ENCODE measurements at regions not wholly inside any gene's neighbourhood (a gene's known extent, or its start where the extent isn't known, plus 50 kb on each side); places are given as distances from the start of the nearest gene placed in this dataset.
"Not testable (repeated sequence)": the region's sequence is repeated elsewhere in the genome, so short reads cannot be mapped to it uniquely, and the experiment has no call there.

- DNase-seq (ENCODE audit: low spot score): no peak
Observed at GRCh38 chr12:3367750-3368444, 123.1 kb upstream of the PRMT8 start.

DNA sequence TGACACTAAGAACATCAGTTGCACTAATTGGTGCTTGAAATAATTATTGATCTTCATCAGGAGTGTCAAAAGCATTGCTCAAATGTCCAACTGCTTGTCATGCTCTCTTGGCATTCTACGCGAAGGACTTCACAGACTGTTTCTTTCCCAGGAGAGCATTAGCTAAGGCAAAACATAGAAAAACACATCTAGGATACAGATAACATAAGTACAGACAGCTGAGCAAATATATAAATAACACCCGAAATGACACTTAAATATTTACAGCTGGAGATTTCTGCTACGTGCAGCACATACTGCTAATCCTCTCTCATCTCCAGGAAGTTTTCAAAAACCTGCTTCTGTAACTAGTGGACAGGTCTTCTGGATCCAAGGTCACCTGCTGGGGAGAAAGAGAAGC is 120.0 kb upstream of the PRMT8 start:
- no peak for DNase-seq (ENCODE audit: low spot score)

GRCh38 chr12:3375326-3375725 is 115.7 kb upstream of the PRMT8 start:
- DNase-seq (ENCODE audit: low spot score): no peak

DNA sequence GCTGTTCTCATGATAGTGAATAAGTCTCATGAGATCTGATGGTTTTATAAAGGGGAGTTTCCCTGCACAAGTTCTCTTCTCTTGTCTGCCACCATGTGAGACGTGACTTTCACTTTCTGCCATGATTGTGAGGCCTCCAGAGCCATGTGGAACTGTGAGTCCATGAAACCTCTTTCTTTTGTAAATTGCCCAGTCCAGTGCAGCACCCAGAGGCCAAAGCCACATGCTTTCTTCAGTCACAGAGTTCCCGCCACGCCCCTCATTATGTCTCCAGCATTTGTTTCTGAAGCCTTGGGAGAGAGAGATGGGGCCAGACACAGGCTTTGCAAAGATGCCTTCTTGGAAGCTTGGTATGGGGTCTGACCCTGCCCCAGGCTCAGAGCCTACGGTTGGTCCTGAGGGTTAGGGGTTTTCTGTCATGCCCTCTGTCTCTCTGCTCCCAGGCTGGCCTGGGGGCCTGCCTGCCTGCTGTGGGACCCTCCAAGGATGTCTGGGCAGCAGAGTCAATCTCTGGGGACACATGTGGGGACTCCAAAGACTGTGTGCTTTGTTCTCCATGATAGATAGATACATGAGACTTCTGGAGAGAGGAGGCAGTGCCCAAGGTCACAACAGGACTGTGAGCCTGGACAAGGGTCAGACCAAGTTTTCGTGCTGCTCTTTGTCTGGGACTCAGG is 114.1 kb upstream of the PRMT8 start:
- no peak for DNase-seq (ENCODE audit: low spot score)

- no peak for DNase-seq (ENCODE audit: low spot score)
Observed at GRCh38 chr12:3378655-3379054, 112.3 kb upstream of the PRMT8 start.

- DNase-seq (ENCODE audit: low spot score): no peak
Observed at GRCh38 chr12:3379079-3379478, 111.9 kb upstream of the PRMT8 start.

- DNase-seq (ENCODE audit: low spot score): no peak
Observed at GRCh38 chr12:3380200-3381043, 110.6 kb upstream of the PRMT8 start.

DNA sequence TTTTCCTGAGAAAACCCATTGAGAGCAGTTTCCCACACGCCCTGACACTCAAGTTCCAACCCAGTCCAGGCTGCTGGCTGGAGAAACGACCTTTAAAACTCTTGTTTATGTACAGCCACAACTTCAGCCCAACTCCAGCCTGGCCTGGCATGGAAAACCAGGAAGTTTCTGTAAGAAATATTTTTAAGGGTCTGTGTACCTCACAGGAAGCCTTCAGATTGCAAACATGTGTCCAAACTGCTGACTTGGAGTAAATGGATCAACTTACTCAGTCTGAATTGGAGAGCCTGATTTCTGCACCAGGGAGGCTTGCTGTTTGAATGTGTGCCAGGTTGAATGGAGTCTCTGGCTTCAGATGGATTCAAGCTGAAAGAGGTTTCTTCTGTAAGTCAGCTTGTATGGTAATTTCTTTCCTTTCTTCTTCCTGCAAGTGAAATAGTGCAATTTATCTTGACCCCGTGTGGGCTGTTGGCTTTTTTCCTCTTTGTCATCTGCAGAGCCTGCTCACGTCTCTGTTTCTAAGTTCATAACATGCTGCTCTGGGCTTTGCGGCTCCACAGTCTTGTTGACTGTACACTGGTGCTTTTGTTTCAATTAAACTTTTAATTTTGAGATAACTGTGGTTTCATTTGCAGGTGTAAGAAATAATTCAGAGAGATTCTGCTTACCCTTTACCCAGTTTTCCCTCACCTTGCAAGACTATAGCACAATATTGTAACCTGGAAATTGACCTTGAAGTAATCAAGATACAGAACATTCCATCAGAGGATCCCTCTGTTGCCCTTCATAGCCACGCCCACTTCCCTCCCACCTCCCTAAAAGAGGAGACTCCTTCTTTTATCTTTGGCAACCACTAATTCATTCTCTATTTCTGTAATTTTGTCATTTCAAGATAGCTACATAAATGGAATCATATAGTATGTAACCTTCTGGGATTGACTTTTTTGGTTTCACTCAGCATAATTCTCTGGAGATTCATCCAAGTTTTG is 109.7 kb upstream of the PRMT8 start:
- no peak for DNase-seq (ENCODE audit: low spot score)

DNA sequence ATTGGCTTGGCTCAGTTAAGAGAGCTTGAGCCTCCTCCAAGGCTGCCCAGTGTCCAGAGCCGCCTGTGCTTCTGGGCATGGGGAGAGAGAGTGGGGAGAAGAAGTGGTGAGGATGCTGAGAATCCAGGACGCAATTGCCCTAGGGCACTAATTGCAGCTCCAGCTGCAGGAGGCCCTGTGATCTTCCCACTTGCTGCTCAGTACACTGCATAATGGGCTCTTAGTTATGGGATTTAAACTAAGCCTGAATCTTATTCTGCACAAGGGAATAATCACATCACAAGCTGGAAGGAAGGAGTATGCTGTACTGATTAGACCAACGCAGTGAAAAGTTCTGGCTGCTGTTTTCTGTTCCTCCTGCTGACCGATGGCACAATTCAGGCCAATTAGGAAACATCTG is 101.0 kb upstream of the PRMT8 start:
- DNase-seq (ENCODE audit: low spot score): no peak

- not testable (repeated sequence) for DNase-seq (ENCODE audit: low spot score)
Observed at GRCh38 chr12:3397596-3397995, 93.4 kb upstream of the PRMT8 start.

- DNase-seq (ENCODE audit: low spot score): no peak
Observed at GRCh38 chr12:3398196-3398789, 92.7 kb upstream of the PRMT8 start.

GRCh38 chr12:3405821-3406220 is 85.2 kb upstream of the PRMT8 start:
- no peak for DNase-seq (ENCODE audit: low spot score)

- DNase-seq (ENCODE audit: low spot score): no peak
Observed at GRCh38 chr12:3407723-3408122, 83.3 kb upstream of the PRMT8 start.

- no peak for DNase-seq (ENCODE audit: low spot score)
Observed at GRCh38 chr12:3409662-3410061, 81.3 kb upstream of the PRMT8 start.

DNA sequence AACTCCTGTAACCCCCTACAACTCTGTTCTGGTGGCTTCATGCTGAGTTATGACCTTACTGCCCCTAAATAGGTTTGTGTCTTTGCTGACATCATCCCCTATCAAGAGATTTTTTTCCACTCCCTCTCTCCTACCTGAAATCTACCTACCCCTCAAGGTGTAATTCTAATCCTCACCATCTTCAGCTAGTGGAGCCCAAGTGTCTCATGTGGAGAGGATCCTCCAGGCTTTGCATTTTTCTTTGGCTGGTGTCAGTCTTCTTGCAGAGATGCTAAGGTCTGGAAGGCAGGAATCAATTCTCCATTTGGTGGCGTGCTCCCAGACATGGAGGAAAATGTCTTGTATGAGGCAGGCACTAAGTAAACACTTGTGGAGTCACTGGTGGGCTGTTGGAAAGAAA is 74.8 kb upstream of the PRMT8 start:
- no peak for DNase-seq (ENCODE audit: low spot score)

GRCh38 chr12:3416670-3417069 is 74.3 kb upstream of the PRMT8 start:
- DNase-seq (ENCODE audit: low spot score): no peak

GRCh38 chr12:3417113-3417512 is 73.9 kb upstream of the PRMT8 start:
- DNase-seq (ENCODE audit: low spot score): no peak

DNA sequence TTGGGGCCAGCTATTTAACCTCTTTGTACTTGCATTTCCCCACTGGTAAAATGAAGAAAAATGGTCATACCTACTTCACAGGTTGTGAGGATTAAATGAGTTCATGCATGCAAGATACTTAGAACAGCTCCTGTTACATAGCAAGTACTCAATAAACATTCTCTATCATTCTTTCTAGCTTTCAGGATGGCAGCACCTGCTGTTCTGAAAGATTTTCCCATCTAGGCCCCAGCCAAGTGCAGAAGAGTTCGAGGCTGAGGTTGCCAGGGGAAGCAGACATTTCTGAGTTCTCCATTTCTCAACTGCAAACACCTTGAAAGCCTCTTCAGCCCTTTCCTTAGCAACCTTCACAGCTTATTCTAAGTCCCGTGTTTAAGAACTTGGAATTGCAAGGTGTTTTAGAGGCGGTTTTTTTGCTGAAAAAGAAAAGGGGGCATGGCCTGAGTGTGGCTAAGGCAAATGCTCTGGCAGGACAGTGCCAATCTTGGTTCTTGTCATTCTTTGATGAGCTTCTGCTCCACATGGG is 73.0 kb upstream of the PRMT8 start:
- DNase-seq (ENCODE audit: low spot score): no peak

DNA sequence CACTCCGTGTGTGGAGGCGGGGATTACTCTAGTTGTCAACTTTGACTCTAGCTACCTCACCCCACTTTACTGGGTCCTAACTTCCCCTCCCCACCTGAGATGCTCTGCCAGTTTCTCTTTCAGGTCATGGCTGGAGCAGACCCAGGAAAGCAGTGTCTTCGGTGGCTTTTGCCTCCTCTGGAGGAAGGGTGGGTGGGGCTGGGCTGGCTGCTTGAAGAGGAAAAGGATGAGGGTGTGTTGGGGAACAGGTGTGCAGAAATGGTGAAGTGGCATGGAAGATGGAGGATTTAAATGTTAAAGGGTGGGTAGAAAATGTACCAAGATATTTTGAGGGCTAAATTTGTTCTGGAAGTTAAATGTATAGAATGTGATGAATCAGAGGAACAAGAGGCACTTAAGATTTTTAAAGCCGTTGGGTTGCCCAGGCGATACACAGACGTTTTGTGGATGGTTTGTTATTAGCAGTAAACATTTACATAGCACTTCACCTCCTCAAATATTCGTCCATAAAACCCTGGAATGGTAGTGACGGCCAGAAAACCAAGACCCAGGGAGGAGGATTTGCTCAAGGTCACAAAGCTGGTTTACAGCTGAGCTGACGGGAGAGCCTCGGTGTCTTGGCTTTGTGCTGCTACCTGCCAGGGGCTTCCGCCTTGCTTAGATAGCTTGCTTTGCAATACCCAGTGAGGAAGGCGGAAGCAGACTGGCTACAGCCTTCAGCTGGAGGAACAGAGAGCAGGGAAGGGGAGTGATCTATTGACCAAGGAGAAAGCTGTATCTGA is 72.2 kb upstream of the PRMT8 start:
- no peak for DNase-seq (ENCODE audit: low spot score)

- no peak for DNase-seq (ENCODE audit: low spot score)
Observed at GRCh38 chr12:3419558-3419957, 71.4 kb upstream of the PRMT8 start.
